Sigmoid colon (tissue), 4 donors: ENCODE measurements at regions not wholly inside any gene's neighbourhood (a gene's known extent, or its start where the extent isn't known, plus 50 kb on each side); places are given as distances from the start of the nearest gene placed in this dataset.

Experiments
- EP300 ChIP-seq, 4 donors: sonication (generic); formaldehyde crosslinking; IDR thresholded peaks; one replicate each; pipeline ENCODE4 v1.6.1; 2017; ENCODE audit warnings: antibody characterized with exemption in 4 of 4
- POLR2A ChIP-seq, 2 donors: fragments of 450-650 bp; IDR thresholded peaks; one replicate each; pipeline ENCODE4 v1.6.1; 2016; ENCODE audit warnings: antibody characterized with exemption in 2 of 2, mild to moderate bottlenecking in 2 of 2, moderate library complexity in 2 of 2
- POLR2AphosphoS5 ChIP-seq, 4 donors: sonication (generic); formaldehyde crosslinking; IDR thresholded peaks; one replicate each; pipeline ENCODE4 v1.6.1; 2017; ENCODE audit warnings: antibody characterized with exemption in 4 of 4
- TF ChIP-seq, protein P1 (sequence below), 4 experiments: fragments of 450-650 bp in 3 of 4; fragments of 200-600 bp in 1 of 4; IDR thresholded peaks; one replicate each; pipeline ENCODE4 v1.5.1; 2016 to 2019; ENCODE audit warnings: antibody characterized with exemption in 4 of 4, mild to moderate bottlenecking in 3 of 4, moderate library complexity in 2 of 4

DNA sequence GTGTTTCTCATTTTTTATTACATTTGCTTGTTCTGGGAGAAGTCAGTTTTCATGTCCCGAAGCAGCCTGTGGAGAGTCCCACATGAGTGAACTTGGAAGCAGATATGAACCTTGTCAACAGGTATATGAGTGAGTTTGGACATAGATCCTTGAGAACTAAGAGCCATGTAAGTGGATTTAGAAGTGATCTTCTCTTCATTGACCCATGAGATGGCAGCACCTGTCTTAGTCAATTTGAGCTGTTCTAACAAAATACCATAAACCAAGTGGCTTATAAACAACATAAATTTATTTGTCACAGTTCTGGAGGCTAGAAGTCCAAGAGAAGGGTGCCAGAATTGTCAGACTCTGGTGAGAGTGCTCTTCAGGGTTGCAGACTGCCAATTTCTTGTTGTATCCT is 1043.8 kb downstream of the ADGRL3 start:
- TF ChIP-seq, protein P1, sequence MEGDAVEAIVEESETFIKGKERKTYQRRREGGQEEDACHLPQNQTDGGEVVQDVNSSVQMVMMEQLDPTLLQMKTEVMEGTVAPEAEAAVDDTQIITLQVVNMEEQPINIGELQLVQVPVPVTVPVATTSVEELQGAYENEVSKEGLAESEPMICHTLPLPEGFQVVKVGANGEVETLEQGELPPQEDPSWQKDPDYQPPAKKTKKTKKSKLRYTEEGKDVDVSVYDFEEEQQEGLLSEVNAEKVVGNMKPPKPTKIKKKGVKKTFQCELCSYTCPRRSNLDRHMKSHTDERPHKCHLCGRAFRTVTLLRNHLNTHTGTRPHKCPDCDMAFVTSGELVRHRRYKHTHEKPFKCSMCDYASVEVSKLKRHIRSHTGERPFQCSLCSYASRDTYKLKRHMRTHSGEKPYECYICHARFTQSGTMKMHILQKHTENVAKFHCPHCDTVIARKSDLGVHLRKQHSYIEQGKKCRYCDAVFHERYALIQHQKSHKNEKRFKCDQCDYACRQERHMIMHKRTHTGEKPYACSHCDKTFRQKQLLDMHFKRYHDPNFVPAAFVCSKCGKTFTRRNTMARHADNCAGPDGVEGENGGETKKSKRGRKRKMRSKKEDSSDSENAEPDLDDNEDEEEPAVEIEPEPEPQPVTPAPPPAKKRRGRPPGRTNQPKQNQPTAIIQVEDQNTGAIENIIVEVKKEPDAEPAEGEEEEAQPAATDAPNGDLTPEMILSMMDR (IDR thresholded peaks at IDR 0.05) = no peak
- TF ChIP-seq EP300 (IDR thresholded peaks at IDR 0.05) (no peak), POLR2AphosphoS5 (IDR thresholded peaks at IDR 0.05) (no peak), POLR2A (IDR thresholded peaks at IDR 0.05) (no peak)
